ENCODE measurements at regions not wholly inside any gene's neighbourhood (a gene's known extent, or its start where the extent isn't known, plus 50 kb on each side); places are given as distances from the start of the nearest gene placed in this dataset.

DNA sequence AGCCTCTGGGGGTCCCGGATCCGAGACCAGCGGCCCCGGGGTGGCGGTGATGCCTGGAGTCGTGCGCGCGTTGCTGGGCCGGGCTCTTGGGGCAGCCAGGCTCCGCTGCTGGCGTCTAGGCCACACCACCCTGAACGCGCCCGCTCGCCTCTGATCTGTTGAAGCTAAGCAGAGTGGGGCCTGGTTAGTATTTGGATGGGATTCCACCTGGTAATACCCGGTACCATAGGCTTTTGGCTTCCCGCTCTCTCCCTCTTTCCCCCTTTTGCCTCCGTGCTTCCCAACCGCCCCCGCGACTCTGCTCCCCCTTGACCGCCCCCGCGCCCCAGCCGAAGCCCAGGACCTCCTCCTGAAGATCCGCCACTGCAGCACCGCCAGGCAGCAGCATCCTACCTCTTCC is 1383.5 kb upstream of the DEFB115 start (continued):
- TF ChIP-seq, protein P1, sequence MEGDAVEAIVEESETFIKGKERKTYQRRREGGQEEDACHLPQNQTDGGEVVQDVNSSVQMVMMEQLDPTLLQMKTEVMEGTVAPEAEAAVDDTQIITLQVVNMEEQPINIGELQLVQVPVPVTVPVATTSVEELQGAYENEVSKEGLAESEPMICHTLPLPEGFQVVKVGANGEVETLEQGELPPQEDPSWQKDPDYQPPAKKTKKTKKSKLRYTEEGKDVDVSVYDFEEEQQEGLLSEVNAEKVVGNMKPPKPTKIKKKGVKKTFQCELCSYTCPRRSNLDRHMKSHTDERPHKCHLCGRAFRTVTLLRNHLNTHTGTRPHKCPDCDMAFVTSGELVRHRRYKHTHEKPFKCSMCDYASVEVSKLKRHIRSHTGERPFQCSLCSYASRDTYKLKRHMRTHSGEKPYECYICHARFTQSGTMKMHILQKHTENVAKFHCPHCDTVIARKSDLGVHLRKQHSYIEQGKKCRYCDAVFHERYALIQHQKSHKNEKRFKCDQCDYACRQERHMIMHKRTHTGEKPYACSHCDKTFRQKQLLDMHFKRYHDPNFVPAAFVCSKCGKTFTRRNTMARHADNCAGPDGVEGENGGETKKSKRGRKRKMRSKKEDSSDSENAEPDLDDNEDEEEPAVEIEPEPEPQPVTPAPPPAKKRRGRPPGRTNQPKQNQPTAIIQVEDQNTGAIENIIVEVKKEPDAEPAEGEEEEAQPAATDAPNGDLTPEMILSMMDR (conservative IDR thresholded peaks at IDR 0.05; ENCODE audit: low read depth in 2 of 2): no peak
- TF ChIP-seq EZH2 (IDR thresholded peaks at IDR 0.05; ENCODE audit: low read depth, unreplicated experiment): no peak
- TF ChIP-seq ZNF331 (CRISPR knock-in tag; IDR thresholded peaks at IDR 0.05; ENCODE audit: low read depth): no peak
- TF ChIP-seq, protein P2, sequence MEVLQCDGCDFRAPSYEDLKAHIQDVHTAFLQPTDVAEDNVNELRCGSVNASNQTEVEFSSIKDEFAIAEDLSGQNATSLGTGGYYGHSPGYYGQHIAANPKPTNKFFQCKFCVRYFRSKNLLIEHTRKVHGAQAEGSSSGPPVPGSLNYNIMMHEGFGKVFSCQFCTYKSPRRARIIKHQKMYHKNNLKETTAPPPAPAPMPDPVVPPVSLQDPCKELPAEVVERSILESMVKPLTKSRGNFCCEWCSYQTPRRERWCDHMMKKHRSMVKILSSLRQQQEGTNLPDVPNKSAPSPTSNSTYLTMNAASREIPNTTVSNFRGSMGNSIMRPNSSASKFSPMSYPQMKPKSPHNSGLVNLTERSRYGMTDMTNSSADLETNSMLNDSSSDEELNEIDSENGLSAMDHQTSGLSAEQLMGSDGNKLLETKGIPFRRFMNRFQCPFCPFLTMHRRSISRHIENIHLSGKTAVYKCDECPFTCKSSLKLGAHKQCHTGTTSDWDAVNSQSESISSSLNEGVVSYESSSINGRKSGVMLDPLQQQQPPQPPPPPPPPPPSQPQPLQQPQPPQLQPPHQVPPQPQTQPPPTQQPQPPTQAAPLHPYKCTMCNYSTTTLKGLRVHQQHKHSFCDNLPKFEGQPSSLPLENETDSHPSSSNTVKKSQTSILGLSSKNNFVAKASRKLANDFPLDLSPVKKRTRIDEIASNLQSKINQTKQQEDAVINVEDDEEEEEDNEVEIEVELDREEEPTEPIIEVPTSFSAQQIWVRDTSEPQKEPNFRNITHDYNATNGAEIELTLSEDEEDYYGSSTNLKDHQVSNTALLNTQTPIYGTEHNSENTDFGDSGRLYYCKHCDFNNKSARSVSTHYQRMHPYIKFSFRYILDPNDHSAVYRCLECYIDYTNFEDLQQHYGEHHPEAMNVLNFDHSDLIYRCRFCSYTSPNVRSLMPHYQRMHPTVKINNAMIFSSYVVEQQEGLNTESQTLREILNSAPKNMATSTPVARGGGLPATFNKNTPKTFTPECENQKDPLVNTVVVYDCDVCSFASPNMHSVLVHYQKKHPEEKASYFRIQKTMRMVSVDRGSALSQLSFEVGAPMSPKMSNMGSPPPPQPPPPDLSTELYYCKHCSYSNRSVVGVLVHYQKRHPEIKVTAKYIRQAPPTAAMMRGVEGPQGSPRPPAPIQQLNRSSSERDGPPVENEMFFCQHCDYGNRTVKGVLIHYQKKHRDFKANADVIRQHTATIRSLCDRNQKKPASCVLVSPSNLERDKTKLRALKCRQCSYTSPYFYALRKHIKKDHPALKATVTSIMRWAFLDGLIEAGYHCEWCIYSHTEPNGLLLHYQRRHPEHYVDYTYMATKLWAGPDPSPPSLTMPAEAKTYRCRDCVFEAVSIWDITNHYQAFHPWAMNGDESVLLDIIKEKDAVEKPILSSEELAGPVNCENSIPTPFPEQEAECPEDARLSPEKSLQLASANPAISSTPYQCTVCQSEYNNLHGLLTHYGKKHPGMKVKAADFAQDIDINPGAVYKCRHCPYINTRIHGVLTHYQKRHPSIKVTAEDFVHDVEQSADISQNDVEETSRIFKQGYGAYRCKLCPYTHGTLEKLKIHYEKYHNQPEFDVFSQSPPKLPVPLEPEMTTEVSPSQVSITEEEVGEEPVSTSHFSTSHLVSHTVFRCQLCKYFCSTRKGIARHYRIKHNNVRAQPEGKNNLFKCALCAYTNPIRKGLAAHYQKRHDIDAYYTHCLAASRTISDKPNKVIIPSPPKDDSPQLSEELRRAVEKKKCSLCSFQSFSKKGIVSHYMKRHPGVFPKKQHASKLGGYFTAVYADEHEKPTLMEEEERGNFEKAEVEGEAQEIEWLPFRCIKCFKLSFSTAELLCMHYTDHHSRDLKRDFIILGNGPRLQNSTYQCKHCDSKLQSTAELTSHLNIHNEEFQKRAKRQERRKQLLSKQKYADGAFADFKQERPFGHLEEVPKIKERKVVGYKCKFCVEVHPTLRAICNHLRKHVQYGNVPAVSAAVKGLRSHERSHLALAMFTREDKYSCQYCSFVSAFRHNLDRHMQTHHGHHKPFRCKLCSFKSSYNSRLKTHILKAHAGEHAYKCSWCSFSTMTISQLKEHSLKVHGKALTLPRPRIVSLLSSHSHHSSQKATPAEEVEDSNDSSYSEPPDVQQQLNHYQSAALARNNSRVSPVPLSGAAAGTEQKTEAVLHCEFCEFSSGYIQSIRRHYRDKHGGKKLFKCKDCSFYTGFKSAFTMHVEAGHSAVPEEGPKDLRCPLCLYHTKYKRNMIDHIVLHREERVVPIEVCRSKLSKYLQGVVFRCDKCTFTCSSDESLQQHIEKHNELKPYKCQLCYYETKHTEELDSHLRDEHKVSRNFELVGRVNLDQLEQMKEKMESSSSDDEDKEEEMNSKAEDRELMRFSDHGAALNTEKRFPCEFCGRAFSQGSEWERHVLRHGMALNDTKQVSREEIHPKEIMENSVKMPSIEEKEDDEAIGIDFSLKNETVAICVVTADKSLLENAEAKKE (CRISPR knock-in tag; IDR thresholded peaks at IDR 0.05): no peak
- no peak for TF ChIP-seq JUNB (IDR thresholded peaks at IDR 0.05; ENCODE audit: unreplicated experiment)
- no peak for TF ChIP-seq STAT1 (IDR thresholded peaks at IDR 0.05; ENCODE audit: unreplicated experiment)
- no peak for TF ChIP-seq NANOG (IDR thresholded peaks at IDR 0.05; ENCODE audit: borderline replicate concordance)

DNA sequence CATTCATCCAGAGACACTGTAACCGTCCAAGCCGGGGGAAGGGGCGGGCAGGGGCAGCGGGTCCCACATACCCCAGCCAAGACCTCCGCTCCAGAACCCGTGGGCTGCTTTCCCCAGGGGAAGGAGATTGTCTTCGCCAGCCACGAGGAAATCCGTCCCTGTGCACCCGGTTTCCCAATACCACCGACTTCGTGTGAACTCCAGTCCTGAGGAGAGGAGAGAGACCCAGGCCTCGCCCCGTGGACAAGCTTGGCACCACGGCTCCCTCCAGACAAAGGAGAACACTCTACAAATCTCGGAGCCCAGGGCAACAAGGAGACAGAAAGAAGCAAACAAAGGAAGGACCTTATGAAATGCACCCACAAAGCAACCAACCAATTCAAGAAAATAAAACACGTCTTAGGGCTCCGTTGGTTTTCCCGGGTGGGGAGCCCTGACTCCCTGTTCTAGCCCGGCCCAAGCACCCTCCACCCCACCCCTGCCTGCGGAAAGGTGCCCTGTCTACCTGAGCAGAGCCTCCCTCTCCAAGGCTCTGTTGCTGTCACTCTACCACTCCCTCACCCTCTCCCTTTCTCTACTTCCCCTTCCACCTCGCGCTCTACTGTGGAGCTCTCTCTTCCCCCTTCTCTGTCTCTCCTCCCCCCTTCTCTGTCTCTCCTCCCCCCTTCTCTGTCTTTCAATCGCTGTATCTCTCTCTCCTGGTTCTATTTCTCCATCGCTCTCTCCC is 1382.8 kb upstream of the DEFB115 start:
- no peaks in the 10 kb centered on the region for H3K79me2 ChIP-seq (replicated peaks; ENCODE audit: insufficient read depth)
- H3K36me3 ChIP-seq (ENCODE audit: insufficient read depth): no peaks in the 10 kb centered on the region
- H3K4me2 ChIP-seq: no peak overlapping the region
- H3K4me1 ChIP-seq (ENCODE audit: insufficient read depth): no peaks in the 10 kb centered on the region
- TF ChIP-seq STAT1 (IDR thresholded peaks at IDR 0.05; ENCODE audit: unreplicated experiment): no peak
- no peak for TF ChIP-seq NANOG (IDR thresholded peaks at IDR 0.05; ENCODE audit: borderline replicate concordance)
- TF ChIP-seq, protein P3, sequence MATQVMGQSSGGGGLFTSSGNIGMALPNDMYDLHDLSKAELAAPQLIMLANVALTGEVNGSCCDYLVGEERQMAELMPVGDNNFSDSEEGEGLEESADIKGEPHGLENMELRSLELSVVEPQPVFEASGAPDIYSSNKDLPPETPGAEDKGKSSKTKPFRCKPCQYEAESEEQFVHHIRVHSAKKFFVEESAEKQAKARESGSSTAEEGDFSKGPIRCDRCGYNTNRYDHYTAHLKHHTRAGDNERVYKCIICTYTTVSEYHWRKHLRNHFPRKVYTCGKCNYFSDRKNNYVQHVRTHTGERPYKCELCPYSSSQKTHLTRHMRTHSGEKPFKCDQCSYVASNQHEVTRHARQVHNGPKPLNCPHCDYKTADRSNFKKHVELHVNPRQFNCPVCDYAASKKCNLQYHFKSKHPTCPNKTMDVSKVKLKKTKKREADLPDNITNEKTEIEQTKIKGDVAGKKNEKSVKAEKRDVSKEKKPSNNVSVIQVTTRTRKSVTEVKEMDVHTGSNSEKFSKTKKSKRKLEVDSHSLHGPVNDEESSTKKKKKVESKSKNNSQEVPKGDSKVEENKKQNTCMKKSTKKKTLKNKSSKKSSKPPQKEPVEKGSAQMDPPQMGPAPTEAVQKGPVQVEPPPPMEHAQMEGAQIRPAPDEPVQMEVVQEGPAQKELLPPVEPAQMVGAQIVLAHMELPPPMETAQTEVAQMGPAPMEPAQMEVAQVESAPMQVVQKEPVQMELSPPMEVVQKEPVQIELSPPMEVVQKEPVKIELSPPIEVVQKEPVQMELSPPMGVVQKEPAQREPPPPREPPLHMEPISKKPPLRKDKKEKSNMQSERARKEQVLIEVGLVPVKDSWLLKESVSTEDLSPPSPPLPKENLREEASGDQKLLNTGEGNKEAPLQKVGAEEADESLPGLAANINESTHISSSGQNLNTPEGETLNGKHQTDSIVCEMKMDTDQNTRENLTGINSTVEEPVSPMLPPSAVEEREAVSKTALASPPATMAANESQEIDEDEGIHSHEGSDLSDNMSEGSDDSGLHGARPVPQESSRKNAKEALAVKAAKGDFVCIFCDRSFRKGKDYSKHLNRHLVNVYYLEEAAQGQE (IDR thresholded peaks at IDR 0.05; ENCODE audit: unreplicated experiment): no peak
- no peak for TF ChIP-seq ZNF114 (CRISPR knock-in tag; IDR thresholded peaks at IDR 0.05)
- TF ChIP-seq EZH2 (IDR thresholded peaks at IDR 0.05; ENCODE audit: low read depth, unreplicated experiment): no peak
- no peak for TF ChIP-seq EZH2phosphoT487 (IDR thresholded peaks at IDR 0.05; ENCODE audit: unreplicated experiment)
- TF ChIP-seq, protein P1 (conservative IDR thresholded peaks at IDR 0.05; ENCODE audit: low read depth in 2 of 2): no peak
- peaks cover 57% of the 10 kb centered on the region for H3K36me3 Mint-ChIP-seq (ENCODE audit: low read depth)
- no peak overlapping the region for H3K27ac ChIP-seq (ENCODE audit: low read depth)
- DNase-seq (ENCODE audit: low spot score): no peak
- no peak overlapping the region for H3K4me3 Mint-ChIP-seq
- H3K27me3 ChIP-seq (ENCODE audit: insufficient read depth): 0 out of 2 replicates have a peak, but pooled peaks cover 3% of the 10 kb centered on the region
- no peak overlapping the region for H3K27ac Mint-ChIP-seq
- no peaks in the 10 kb centered on the region for H4K20me1 ChIP-seq (replicated peaks; ENCODE audit: insufficient read depth)
- no peaks in the 10 kb centered on the region for H3K9me2 ChIP-seq (ENCODE audit: insufficient read depth)
- no peaks in the 10 kb centered on the region for H3F3A ChIP-seq (replicated peaks; ENCODE audit: low read depth)
- peaks cover 22% of the 10 kb centered on the region for H3K27me3 Mint-ChIP-seq (ENCODE audit: insufficient read depth, low read depth, poor library complexity)
- peaks cover 97% of the 10 kb centered on the region for H3K9me3 Mint-ChIP-seq
- no peaks in the 10 kb centered on the region for H3K4me1 Mint-ChIP-seq
- no peak overlapping the region for H2AFZ ChIP-seq
- no peak overlapping the region for H3K4me3 ChIP-seq
- ATAC-seq: no peak

Data from GM23338 (cell line).